Smooth muscle cell (in vitro differentiated cells): ENCODE measurements at regions not wholly inside any gene's neighbourhood (a gene's known extent, or its start where the extent isn't known, plus 50 kb on each side); places are given as distances from the start of the nearest gene placed in this dataset.
"Not testable (repeated sequence)": the region's sequence is repeated elsewhere in the genome, so short reads cannot be mapped to it uniquely, and the experiment has no call there.

ENCODE experiments used
- DNase-seq: peaks from one replicate; lab custom pipeline; 2025; ENCODE audit not compliant: unreplicated experiment; lab: John Stamatoyannopoulos, UW
- H2AFZ ChIP-seq: fragments of 200-600 bp; sonication (generic); 2 replicates; pipeline ENCODE4 v1.6.0; 2016; ENCODE audit warnings: antibody characterized with exemption, low read depth, mild to moderate bottlenecking
- H3F3A ChIP-seq: fragments of 200-600 bp; sonication (generic); 2 replicates; pipeline ENCODE4 v1.6.0; 2017; ENCODE audit warnings: antibody characterized with exemption, low read depth
- H3K27ac ChIP-seq: fragments of 200-600 bp; sonication (generic); 2 replicates; pipeline ENCODE4 v1.5.1; 2016; ENCODE audit warnings: low read depth, mild to moderate bottlenecking
- H3K27me3 ChIP-seq: fragments of 200-600 bp; sonication (generic); 2 replicates; pipeline ENCODE4 v1.6.1; 2016; ENCODE audit warnings: low read depth, mild to moderate bottlenecking
- H3K36me3 ChIP-seq: fragments of 200-600 bp; sonication (generic); 2 replicates; pipeline ENCODE4 v1.5.1; 2016; ENCODE audit warnings: low read depth
- H3K4me1 ChIP-seq: fragments of 200-600 bp; sonication (generic); 2 replicates; pipeline ENCODE4 v1.5.1; 2016; ENCODE audit warnings: low read depth
- H3K4me2 ChIP-seq: fragments of 200-600 bp; sonication (generic); 2 replicates; pipeline ENCODE4 v1.6.0; 2016; ENCODE audit warnings: mild to moderate bottlenecking
- H3K4me3 ChIP-seq: fragments of 200-600 bp; sonication (generic); 2 replicates; pipeline ENCODE4 v1.5.1; 2016; ENCODE audit warnings: mild to moderate bottlenecking
- H3K79me2 ChIP-seq: fragments of 200-600 bp; sonication (generic); 2 replicates; pipeline ENCODE4 v1.6.0; 2016; ENCODE audit warnings: low read depth, mild to moderate bottlenecking
- H3K9ac ChIP-seq: fragments of 200-600 bp; sonication (generic); 2 replicates; pipeline ENCODE4 v1.6.0; 2016; ENCODE audit warnings: low read depth
- H3K9me3 ChIP-seq: fragments of 200-600 bp; sonication (generic); replicated peaks from 2 replicates; pipeline ENCODE4 v1.5.1; 2016; ENCODE audit warnings: low read depth
- H4K20me1 ChIP-seq: fragments of 200-600 bp; sonication (generic); 2 replicates; pipeline ENCODE4 v1.6.0; 2016; ENCODE audit warnings: low read depth
- WGBS: methylation state at CpG from one replicate; pipeline ENCODE4 v1.1.7; 2016; ENCODE audit warnings: low lambda C conversion rate; 5-methylcytosine and 5-hydroxymethylcytosine counted together

GRCh38 chr16:15192197-15192596, 98.1 kb upstream of the RRN3 start:
- not testable (repeated sequence) for H3K4me3 ChIP-seq, H3K9me3 ChIP-seq, H4K20me1 ChIP-seq, H3F3A ChIP-seq, DNase-seq, H3K4me1 ChIP-seq, H3K27me3 ChIP-seq, H3K4me2 ChIP-seq, H3K79me2 ChIP-seq, H2AFZ ChIP-seq, H3K36me3 ChIP-seq, H3K9ac ChIP-seq, H3K27ac ChIP-seq
- WGBS, result 100% methylated on average over 1 of the region's 2 CpGs

GRCh38 chr16:15189478-15189877, 95.4 kb upstream of the RRN3 start:
- not testable (repeated sequence) for DNase-seq, H3K9ac ChIP-seq, H2AFZ ChIP-seq, H3K36me3 ChIP-seq, H3F3A ChIP-seq, H3K4me3 ChIP-seq, H3K27ac ChIP-seq, H3K9me3 ChIP-seq, H3K4me1 ChIP-seq, H3K27me3 ChIP-seq, H4K20me1 ChIP-seq, H3K4me2 ChIP-seq, H3K79me2 ChIP-seq
- WGBS, result no CpG with 5 or more reads among the region's 2 CpGs
